ENCODE measurements at regions not wholly inside any gene's neighbourhood (a gene's known extent, or its start where the extent isn't known, plus 50 kb on each side); places are given as distances from the start of the nearest gene placed in this dataset.

GRCh38 chr6:90406957-90407356, 110.3 kb upstream of the BACH2 start:
- ATAC-seq (ENCODE audit: low read depth), result peak; percentile 12; the same call in 2 of the 3 replicates
- no peak for TF ChIP-seq CTCF (IDR thresholded peaks at IDR 0.05; ENCODE audit: poor library complexity, severe bottlenecking)

GRCh38 chr6:90406142-90406794, 109.6 kb upstream of the BACH2 start:
- Histone ChIP-seq H3K9me3 (ENCODE audit: severe bottlenecking) (no peaks in the 10 kb centered on the region), H3K36me3 (ENCODE audit: low read depth) (no peaks in the 10 kb centered on the region), H3K27ac (ENCODE audit: poor library complexity, severe bottlenecking) (peak overlapping the region; percentile 43), H3K27me3 (ENCODE audit: insufficient read depth, poor library complexity, severe bottlenecking) (no peaks in the 10 kb centered on the region), H3K4me3 (ENCODE audit: severe bottlenecking) (no peak overlapping the region), H3K4me1 (ENCODE audit: insufficient read depth, poor library complexity, severe bottlenecking) (peaks cover 29% of the 10 kb centered on the region)
- no peak for DNase-seq (ENCODE audit: low spot score)
- peak; percentile 97 for ATAC-seq (ENCODE audit: low read depth)
- TF ChIP-seq CTCF (IDR thresholded peaks at IDR 0.05; ENCODE audit: poor library complexity, severe bottlenecking), result no peak

More at GRCh38 chr6:90406957-90407356, 110.3 kb upstream of the BACH2 start:
- H3K27ac ChIP-seq (ENCODE audit: poor library complexity, severe bottlenecking), result peak overlapping the region; percentile 43
- no peak for DNase-seq (ENCODE audit: low spot score)
- peaks cover 33% of the 10 kb centered on the region for H3K4me1 ChIP-seq (ENCODE audit: insufficient read depth, poor library complexity, severe bottlenecking)
- no peaks in the 10 kb centered on the region for H3K9me3 ChIP-seq (ENCODE audit: severe bottlenecking)
- no peak overlapping the region for H3K4me3 ChIP-seq (ENCODE audit: severe bottlenecking)
- no peaks in the 10 kb centered on the region for H3K27me3 ChIP-seq (ENCODE audit: insufficient read depth, poor library complexity, severe bottlenecking)
- H3K36me3 ChIP-seq (ENCODE audit: low read depth), result no peaks in the 10 kb centered on the region

- no peak for TF ChIP-seq CTCF (IDR thresholded peaks at IDR 0.05; ENCODE audit: poor library complexity, severe bottlenecking)
- peaks cover 22% of the 10 kb centered on the region for H3K4me1 ChIP-seq (ENCODE audit: insufficient read depth, poor library complexity, severe bottlenecking)
- peak; percentile 19; the same call in 1 of the 3 replicates for ATAC-seq (ENCODE audit: low read depth)
- H3K27me3 ChIP-seq (ENCODE audit: insufficient read depth, poor library complexity, severe bottlenecking), result no peaks in the 10 kb centered on the region
- no peak overlapping the region for H3K27ac ChIP-seq (ENCODE audit: poor library complexity, severe bottlenecking)
- no peak overlapping the region for H3K4me3 ChIP-seq (ENCODE audit: severe bottlenecking)
- H3K9me3 ChIP-seq (ENCODE audit: severe bottlenecking), result no peaks in the 10 kb centered on the region
- DNase-seq (ENCODE audit: low spot score), result no peak
- H3K36me3 ChIP-seq (ENCODE audit: low read depth), result no peaks in the 10 kb centered on the region
These were observed 107.1 kb upstream of the BACH2 start for GRCh38 chr6:90403489-90404381.

GRCh38 chr6:90402831-90403192, 106.2 kb upstream of the BACH2 start:
- no peak for DNase-seq (ENCODE audit: low spot score)
- Histone ChIP-seq H3K27me3 (ENCODE audit: insufficient read depth, poor library complexity, severe bottlenecking) (no peaks in the 10 kb centered on the region), H3K36me3 (ENCODE audit: low read depth) (no peaks in the 10 kb centered on the region), H3K27ac (ENCODE audit: poor library complexity, severe bottlenecking) (no peak overlapping the region), H3K9me3 (ENCODE audit: severe bottlenecking) (no peaks in the 10 kb centered on the region), H3K4me1 (ENCODE audit: insufficient read depth, poor library complexity, severe bottlenecking) (peaks cover 22% of the 10 kb centered on the region), H3K4me3 (ENCODE audit: severe bottlenecking) (no peak overlapping the region)
- TF ChIP-seq CTCF (IDR thresholded peaks at IDR 0.05; ENCODE audit: poor library complexity, severe bottlenecking), result no peak
- no peak for ATAC-seq (ENCODE audit: low read depth)
